Stimulated activated effector memory CD8-positive, alpha-beta T cell treated with anti-CD3 and anti-CD28 coated beads, Interleukin-12 subunit alpha, Interleukin-12 subunit beta, amount 100 ng/mL, for 72 hours (primary cell): ENCODE measurements at regions not wholly inside any gene's neighbourhood (a gene's known extent, or its start where the extent isn't known, plus 50 kb on each side); places are given as distances from the start of the nearest gene placed in this dataset.

Experiments
- ATAC-seq: fragments of 150-1000 bp; cut with Tn5 transposase; 2 replicates; pipeline ENCODE4 v1.10.0; 2021
- DNase-seq, 2 donors: peaks; one replicate each; pipeline ENCODE4 v3.0.0; 2021 to 2022; ENCODE audit warnings: low spot score in 2 of 2
- H3K27ac Mint-ChIP-seq: one replicate; pipeline ENCODE4 v1.8.0; 2022; ENCODE audit warnings: mild to moderate bottlenecking, mixed read lengths
- H3K36me3 Mint-ChIP-seq: one replicate; pipeline ENCODE4 v1.8.0; 2022; ENCODE audit warnings: mild to moderate bottlenecking, mixed read lengths
- H3K4me1 Mint-ChIP-seq: one replicate; pipeline ENCODE4 v1.8.0; 2022; ENCODE audit warnings: mixed read lengths
- H3K4me3 Mint-ChIP-seq: one replicate; pipeline ENCODE4 v1.8.0; 2022; ENCODE audit warnings: mild to moderate bottlenecking, mixed read lengths
- H3K9me3 Mint-ChIP-seq: one replicate; pipeline ENCODE4 v1.8.0; 2022; ENCODE audit warnings: mixed read lengths

- DNase-seq (no peak), ATAC-seq (no peak)
- Mint-ChIP-seq H3K9me3 (no peaks in the 10 kb centered on the region), H3K4me3 (no peak overlapping the region), H3K27ac (no peak overlapping the region), H3K36me3 (no peaks in the 10 kb centered on the region), H3K4me1 (no peaks in the 10 kb centered on the region)
These were observed 64.2 kb downstream of the GJA1 start for GRCh38 chr6:121499666-121500065.

GRCh38 chr6:121503589-121503991, 68.1 kb downstream of the GJA1 start:
- no peak overlapping the region for H3K27ac Mint-ChIP-seq
- H3K9me3 Mint-ChIP-seq, result no peaks in the 10 kb centered on the region
- no peak overlapping the region for H3K4me3 Mint-ChIP-seq
- no peak for ATAC-seq
- no peaks in the 10 kb centered on the region for H3K4me1 Mint-ChIP-seq
- H3K36me3 Mint-ChIP-seq, result no peaks in the 10 kb centered on the region
- no peak for DNase-seq

- Mint-ChIP-seq H3K4me1 (no peaks in the 10 kb centered on the region), H3K4me3 (no peak overlapping the region), H3K27ac (no peak overlapping the region), H3K36me3 (no peaks in the 10 kb centered on the region), H3K9me3 (no peaks in the 10 kb centered on the region)
- DNase-seq (no peak), ATAC-seq (peak; percentile 64)
These were observed 68.8 kb downstream of the GJA1 start for GRCh38 chr6:121504227-121504626.

GRCh38 chr6:121505284-121505683, 69.8 kb downstream of the GJA1 start:
- Mint-ChIP-seq H3K27ac (no peak overlapping the region), H3K9me3 (no peaks in the 10 kb centered on the region)

GRCh38 chr6:121506761-121507754, 71.6 kb downstream of the GJA1 start:
- DNase-seq (no peak), ATAC-seq (no peak)
- H3K9me3 Mint-ChIP-seq, result no peaks in the 10 kb centered on the region
- H3K4me3 Mint-ChIP-seq, result no peak overlapping the region
- no peaks in the 10 kb centered on the region for H3K4me1 Mint-ChIP-seq
- H3K27ac Mint-ChIP-seq, result no peak overlapping the region
- no peaks in the 10 kb centered on the region for H3K36me3 Mint-ChIP-seq

More at GRCh38 chr6:121505284-121505683, 69.8 kb downstream of the GJA1 start:
- DNase-seq, result no peak
- Mint-ChIP-seq H3K4me1 (no peaks in the 10 kb centered on the region), H3K36me3 (no peaks in the 10 kb centered on the region), H3K4me3 (no peak overlapping the region)
- no peak for ATAC-seq

- Mint-ChIP-seq H3K36me3 (no peaks in the 10 kb centered on the region), H3K4me1 (no peaks in the 10 kb centered on the region), H3K4me3 (no peak overlapping the region), H3K27ac (no peak overlapping the region), H3K9me3 (no peaks in the 10 kb centered on the region)
- no peak for DNase-seq
- ATAC-seq, result no peak
These were observed 75.2 kb downstream of the GJA1 start for GRCh38 chr6:121510568-121511177.

GRCh38 chr6:121515630-121516265, 80.3 kb downstream of the GJA1 start:
- Mint-ChIP-seq H3K27ac (no peak overlapping the region), H3K4me3 (no peak overlapping the region), H3K4me1 (no peaks in the 10 kb centered on the region), H3K36me3 (no peaks in the 10 kb centered on the region), H3K9me3 (no peaks in the 10 kb centered on the region)
- no peak for ATAC-seq
- no peak for DNase-seq

- H3K36me3 Mint-ChIP-seq, result no peaks in the 10 kb centered on the region
- no peaks in the 10 kb centered on the region for H3K4me1 Mint-ChIP-seq
- no peaks in the 10 kb centered on the region for H3K9me3 Mint-ChIP-seq
- DNase-seq, result no peak
- H3K27ac Mint-ChIP-seq, result no peak overlapping the region
- no peak for ATAC-seq
- no peak overlapping the region for H3K4me3 Mint-ChIP-seq
These were observed 80.9 kb downstream of the GJA1 start for GRCh38 chr6:121516331-121516730.

GRCh38 chr6:121520337-121521163, 85.1 kb downstream of the GJA1 start:
- ATAC-seq (no peak), DNase-seq (no peak)
- Mint-ChIP-seq H3K4me3 (no peak overlapping the region), H3K9me3 (no peaks in the 10 kb centered on the region), H3K27ac (no peak overlapping the region), H3K36me3 (no peaks in the 10 kb centered on the region), H3K4me1 (no peaks in the 10 kb centered on the region)

GRCh38 chr6:121521164-121521555, 85.7 kb downstream of the GJA1 start:
- ATAC-seq (no peak), DNase-seq (no peak)
- Mint-ChIP-seq H3K9me3 (no peaks in the 10 kb centered on the region), H3K4me1 (no peaks in the 10 kb centered on the region), H3K4me3 (no peak overlapping the region), H3K36me3 (no peaks in the 10 kb centered on the region), H3K27ac (no peak overlapping the region)

- Mint-ChIP-seq H3K4me1 (no peaks in the 10 kb centered on the region), H3K9me3 (no peaks in the 10 kb centered on the region), H3K27ac (no peak overlapping the region), H3K36me3 (no peaks in the 10 kb centered on the region), H3K4me3 (no peak overlapping the region)
- no peak for DNase-seq
- no peak for ATAC-seq
These were observed 86.8 kb downstream of the GJA1 start for GRCh38 chr6:121522265-121522664.

- DNase-seq, result no peak
- H3K36me3 Mint-ChIP-seq, result no peaks in the 10 kb centered on the region
- ATAC-seq, result no peak
- H3K4me3 Mint-ChIP-seq, result no peak overlapping the region
- no peaks in the 10 kb centered on the region for H3K4me1 Mint-ChIP-seq
- H3K9me3 Mint-ChIP-seq, result no peaks in the 10 kb centered on the region
- H3K27ac Mint-ChIP-seq, result no peak overlapping the region
These were observed 87.4 kb downstream of the GJA1 start for GRCh38 chr6:121522771-121523386.

GRCh38 chr6:121523628-121524027, 88.2 kb downstream of the GJA1 start:
- Mint-ChIP-seq H3K4me3 (no peak overlapping the region), H3K9me3 (peaks cover 2% of the 10 kb centered on the region), H3K27ac (no peak overlapping the region), H3K4me1 (no peaks in the 10 kb centered on the region), H3K36me3 (no peaks in the 10 kb centered on the region)
- DNase-seq (no peak), ATAC-seq (no peak)

- Mint-ChIP-seq H3K4me3 (no peak overlapping the region), H3K27ac (no peak overlapping the region), H3K36me3 (no peaks in the 10 kb centered on the region), H3K4me1 (no peaks in the 10 kb centered on the region), H3K9me3 (peaks cover 2% of the 10 kb centered on the region)
- DNase-seq (no peak), ATAC-seq (peak; percentile 11)
These were observed 90.8 kb downstream of the GJA1 start for GRCh38 chr6:121526282-121526681.
